Gastrocnemius medialis (tissue), 4 donors: ENCODE measurements at regions not wholly inside any gene's neighbourhood (a gene's known extent, or its start where the extent isn't known, plus 50 kb on each side); places are given as distances from the start of the nearest gene placed in this dataset.

Experiments
- CTCF ChIP-seq, 5 experiments: fragments of 450-650 bp in 3 of 5; fragments of 200-600 bp in 2 of 5; sonication (generic) in 2 of 5; IDR thresholded peaks in 4 of 5; conservative IDR thresholded peaks in 1 of 5; 1 replicate in 4 of 5; 2 replicates in 1 of 5; pipeline ENCODE4 v1.5.1; 2016 to 2019; ENCODE audit warnings: antibody characterized with exemption in 5 of 5, mild to moderate bottlenecking in 3 of 5, moderate library complexity in 3 of 5
- POLR2A ChIP-seq, 2 donors: fragments of 450-650 bp; IDR thresholded peaks; one replicate each; pipeline ENCODE4 v1.6.1; 2017; ENCODE audit warnings: antibody characterized with exemption in 2 of 2, mild to moderate bottlenecking in 2 of 2, moderate library complexity in 2 of 2

GRCh38 chr4:163612762-163613161, 118.3 kb downstream of the TMA16 start:
- TF ChIP-seq CTCF (IDR thresholded peaks at IDR 0.05 in 4 of 5, conservative IDR thresholded peaks at IDR 0.05 in 1 of 5) (no peak), POLR2A (IDR thresholded peaks at IDR 0.05) (no peak)
